Right atrium auricular region (tissue), 2 donors: ENCODE measurements at regions not wholly inside any gene's neighbourhood (a gene's known extent, or its start where the extent isn't known, plus 50 kb on each side); places are given as distances from the start of the nearest gene placed in this dataset.

Experiments used
- DNase-seq: peaks from one replicate; pipeline ENCODE4 v3.0.0-alpha.2; 2019; ENCODE audit warnings: low spot score
- H3K27ac ChIP-seq, 2 donors: fragments of 200-600 bp; sonication (generic); 1 replicate in 1 of 2; 2 replicates in 1 of 2; pipeline ENCODE4 v1.5.1; 2016 to 2019
- H3K27me3 ChIP-seq, 2 donors: fragments of 200-600 bp; sonication (generic); one replicate each; pipeline versions ENCODE4 v1.5.1 to v1.6.0; 2017 to 2019
- H3K36me3 ChIP-seq: fragments of 200-600 bp; sonication (generic); one replicate; pipeline ENCODE4 v1.5.1; 2016
- H3K4me1 ChIP-seq, 2 donors: fragments of 200-600 bp; sonication (generic); one replicate each; pipeline versions ENCODE4 v1.5.1 to v1.6.0; 2017 to 2019
- H3K4me3 ChIP-seq, 2 donors: fragments of 200-600 bp; sonication (generic); 1 replicate in 1 of 2; 2 replicates in 1 of 2; pipeline ENCODE4 v1.5.1; 2017 to 2019; ENCODE audit warnings: mild to moderate bottlenecking in 1 of 2, moderate library complexity in 1 of 2
- H3K9me3 ChIP-seq, 2 donors: fragments of 200-600 bp; sonication (generic); one replicate each; pipeline ENCODE4 v1.5.1; 2019
- CTCF ChIP-seq, 2 donors: fragments of 200-600 bp; sonication (generic); IDR thresholded peaks; one replicate each; pipeline ENCODE4 v1.5.1; 2019; ENCODE audit warnings: antibody characterized with exemption in 2 of 2

GRCh38 chr15:25186906-25187645, 232.3 kb downstream of the SNRPN start:
- Histone ChIP-seq H3K4me3 (no peak overlapping the region), H3K9me3 (peaks cover 0 to 5% of the 10 kb centered on the region in 2 donors), H3K4me1 (no peaks in the 10 kb centered on the region), H3K36me3 (no peaks in the 10 kb centered on the region), H3K27ac (no peak overlapping the region), H3K27me3 (no peaks in the 10 kb centered on the region)
- TF ChIP-seq CTCF (IDR thresholded peaks at IDR 0.05), result no peak
- DNase-seq, result no peak

DNA sequence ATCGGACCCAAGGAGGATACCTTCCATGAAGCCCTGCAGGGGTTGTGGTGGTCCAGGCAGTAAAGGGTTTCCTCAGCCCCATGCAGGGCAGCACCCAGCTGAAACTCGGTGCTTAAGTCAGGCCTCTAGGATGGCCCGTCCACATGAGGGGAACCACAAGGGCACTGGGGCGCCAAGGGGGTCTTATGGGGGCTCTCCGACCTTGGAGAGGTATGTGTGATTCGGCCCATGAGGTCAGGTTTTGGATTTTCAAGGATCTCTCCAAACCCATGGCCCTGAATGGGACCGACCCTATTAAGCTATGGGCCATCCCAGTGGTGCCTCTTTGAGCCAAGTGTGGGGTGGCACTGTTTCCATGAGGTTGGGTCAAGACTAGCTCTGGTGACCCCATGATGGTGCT, 233.3 kb downstream of the SNRPN start:
- no peak for DNase-seq

DNA sequence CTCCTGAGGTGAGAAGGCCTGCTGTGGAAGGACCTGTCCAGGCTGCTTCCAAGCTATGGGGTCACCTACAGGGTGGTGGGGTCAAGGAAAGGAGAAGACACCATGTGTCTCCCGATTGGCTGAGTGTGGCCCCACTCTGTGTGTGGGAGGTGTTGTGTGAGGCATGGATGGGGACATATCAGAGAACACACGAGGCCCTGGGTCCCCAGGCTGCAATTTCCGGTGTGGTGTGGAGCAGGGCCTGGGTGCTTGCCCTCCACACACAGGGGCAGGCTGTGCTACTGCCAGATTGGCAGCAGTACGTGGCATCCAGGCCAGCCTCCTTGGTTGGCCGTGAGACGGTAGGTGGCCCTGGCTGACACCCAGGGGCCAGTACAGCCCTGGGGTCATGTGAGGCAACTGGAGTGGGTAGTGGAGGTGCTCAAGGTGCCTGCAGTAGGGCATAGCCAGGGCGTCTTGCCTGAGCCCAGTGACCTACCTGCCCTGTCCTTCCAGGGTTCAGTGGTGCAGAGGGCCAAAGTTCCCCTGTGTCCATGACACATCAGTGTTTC, 233.8 kb downstream of the SNRPN start:
- no peak for DNase-seq
- TF ChIP-seq CTCF (IDR thresholded peaks at IDR 0.05), result no peak

More for the DNA sequence above, 233.3 kb downstream of the SNRPN start:
- Histone ChIP-seq H3K27me3 (no peaks in the 10 kb centered on the region), H3K36me3 (no peaks in the 10 kb centered on the region), H3K4me1 (no peaks in the 10 kb centered on the region), H3K4me3 (no peak overlapping the region), H3K9me3 (peaks cover 0 to 5% of the 10 kb centered on the region in 2 donors), H3K27ac (no peak overlapping the region)
- no peak for TF ChIP-seq CTCF (IDR thresholded peaks at IDR 0.05)

DNA sequence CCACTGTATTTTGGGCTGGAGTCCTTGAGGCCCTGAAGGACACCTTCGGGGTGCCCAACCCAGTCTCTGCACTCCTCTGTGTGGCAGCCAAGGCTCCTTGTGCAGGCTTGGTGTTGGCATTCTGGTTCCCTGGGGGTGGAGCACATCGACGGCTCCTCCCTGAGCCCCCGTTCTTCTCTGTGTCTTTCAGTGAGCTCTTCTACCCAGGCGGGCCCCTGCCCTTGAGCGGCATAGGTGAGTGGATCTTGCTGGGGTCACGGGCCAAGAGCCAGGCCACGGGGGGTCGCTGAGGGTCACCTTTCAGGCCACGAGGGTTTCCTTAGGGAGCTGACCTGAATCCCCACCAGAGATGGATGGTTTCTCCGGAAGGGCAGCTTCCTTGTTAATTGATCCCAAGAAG, 234.8 kb downstream of the SNRPN start:
- H3K9me3 ChIP-seq, result peaks cover 0 to 5% of the 10 kb centered on the region in 2 donors
- no peaks in the 10 kb centered on the region for H3K36me3 ChIP-seq
- no peak for TF ChIP-seq CTCF (IDR thresholded peaks at IDR 0.05)
- no peak overlapping the region for H3K4me3 ChIP-seq
- no peak for DNase-seq
- no peak overlapping the region for H3K27ac ChIP-seq
- no peaks in the 10 kb centered on the region for H3K4me1 ChIP-seq
- no peaks in the 10 kb centered on the region for H3K27me3 ChIP-seq

More for the DNA sequence above, 233.8 kb downstream of the SNRPN start:
- Histone ChIP-seq H3K4me1 (no peaks in the 10 kb centered on the region), H3K36me3 (no peaks in the 10 kb centered on the region), H3K27me3 (no peaks in the 10 kb centered on the region), H3K9me3 (peaks cover 0 to 5% of the 10 kb centered on the region in 2 donors), H3K4me3 (no peak overlapping the region), H3K27ac (no peak overlapping the region)

DNA sequence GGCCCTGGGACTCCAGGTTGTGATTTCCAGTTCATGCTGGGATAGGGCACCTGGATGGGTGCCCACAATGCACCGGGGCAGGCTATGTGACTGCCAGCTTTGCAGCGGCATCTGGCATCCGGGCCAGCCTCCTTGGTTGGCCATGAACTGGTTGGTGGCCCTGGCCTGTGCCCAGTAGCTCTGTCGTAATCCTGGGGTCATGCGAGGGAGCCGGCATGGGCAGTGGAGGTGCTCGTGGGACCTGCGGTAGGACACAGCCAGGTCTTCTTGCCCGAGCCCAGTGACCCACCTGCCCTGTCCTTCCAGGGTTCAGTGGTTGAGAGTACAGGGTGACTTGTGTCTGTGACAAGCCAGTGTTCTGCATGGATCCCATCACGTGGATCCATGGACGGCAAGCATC, 237.9 kb downstream of the SNRPN start:
- H3K4me1 ChIP-seq, result no peaks in the 10 kb centered on the region
- H3K9me3 ChIP-seq, result peaks cover 0 to 10% of the 10 kb centered on the region in 2 donors

More for the DNA sequence above, 237.9 kb downstream of the SNRPN start:
- H3K27me3 ChIP-seq, result no peaks in the 10 kb centered on the region
- no peak overlapping the region for H3K4me3 ChIP-seq
- no peak overlapping the region for H3K27ac ChIP-seq
- no peaks in the 10 kb centered on the region for H3K36me3 ChIP-seq
- no peak for TF ChIP-seq CTCF (IDR thresholded peaks at IDR 0.05)
- DNase-seq, result no peak
